Body of pancreas (tissue), 4 donors: ENCODE measurements at regions not wholly inside any gene's neighbourhood (a gene's known extent, or its start where the extent isn't known, plus 50 kb on each side); places are given as distances from the start of the nearest gene placed in this dataset.

ENCODE experiments used
- POLR2A ChIP-seq, 3 donors: fragments of 450-650 bp; IDR thresholded peaks; one replicate each; pipeline ENCODE4 v1.6.1; 2016; ENCODE audit warnings: antibody characterized with exemption in 3 of 3, mild to moderate bottlenecking in 2 of 3
- TF ChIP-seq, protein P1 (sequence below), 7 experiments: fragments of 450-650 bp in 4 of 7; fragments of 200-600 bp in 3 of 7; sonication (generic) in 3 of 7; IDR thresholded peaks; one replicate each; pipeline ENCODE4 v1.5.1; 2016 to 2019; ENCODE audit warnings: antibody characterized with exemption in 7 of 7

DNA sequence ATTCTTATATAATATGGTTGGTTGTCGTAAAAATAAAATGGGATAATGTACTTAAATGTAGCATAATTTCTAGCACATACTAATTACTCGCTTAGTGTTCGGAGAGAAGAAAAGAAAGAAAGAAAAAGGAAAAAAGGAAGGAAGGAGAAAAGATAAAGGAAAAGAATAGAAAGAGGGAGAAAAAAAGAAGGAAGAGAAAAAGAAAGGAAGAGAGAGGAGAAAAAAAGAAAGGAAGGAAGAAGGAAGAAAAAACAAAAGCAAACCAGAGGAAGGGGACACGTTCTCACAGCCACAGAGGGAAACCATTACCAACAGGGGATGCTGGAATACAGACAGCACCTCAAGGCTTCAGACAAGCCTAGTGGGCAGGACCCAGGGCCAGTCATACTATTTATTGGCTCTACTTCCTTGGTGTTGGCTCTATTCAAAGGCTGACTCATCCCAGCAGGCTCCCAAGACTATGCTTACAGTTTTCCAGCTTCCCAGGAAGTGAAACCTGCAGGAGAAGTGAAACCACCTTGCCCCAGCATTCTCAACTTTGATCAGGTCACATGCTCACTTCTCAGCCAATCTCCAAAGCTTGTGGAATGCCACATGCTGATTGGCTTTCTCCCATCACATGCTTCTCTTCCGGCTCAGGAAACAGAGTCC, 273.5 kb upstream of the IRX5 start:
- TF ChIP-seq, protein P1, sequence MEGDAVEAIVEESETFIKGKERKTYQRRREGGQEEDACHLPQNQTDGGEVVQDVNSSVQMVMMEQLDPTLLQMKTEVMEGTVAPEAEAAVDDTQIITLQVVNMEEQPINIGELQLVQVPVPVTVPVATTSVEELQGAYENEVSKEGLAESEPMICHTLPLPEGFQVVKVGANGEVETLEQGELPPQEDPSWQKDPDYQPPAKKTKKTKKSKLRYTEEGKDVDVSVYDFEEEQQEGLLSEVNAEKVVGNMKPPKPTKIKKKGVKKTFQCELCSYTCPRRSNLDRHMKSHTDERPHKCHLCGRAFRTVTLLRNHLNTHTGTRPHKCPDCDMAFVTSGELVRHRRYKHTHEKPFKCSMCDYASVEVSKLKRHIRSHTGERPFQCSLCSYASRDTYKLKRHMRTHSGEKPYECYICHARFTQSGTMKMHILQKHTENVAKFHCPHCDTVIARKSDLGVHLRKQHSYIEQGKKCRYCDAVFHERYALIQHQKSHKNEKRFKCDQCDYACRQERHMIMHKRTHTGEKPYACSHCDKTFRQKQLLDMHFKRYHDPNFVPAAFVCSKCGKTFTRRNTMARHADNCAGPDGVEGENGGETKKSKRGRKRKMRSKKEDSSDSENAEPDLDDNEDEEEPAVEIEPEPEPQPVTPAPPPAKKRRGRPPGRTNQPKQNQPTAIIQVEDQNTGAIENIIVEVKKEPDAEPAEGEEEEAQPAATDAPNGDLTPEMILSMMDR (IDR thresholded peaks at IDR 0.05), result no peak
- TF ChIP-seq POLR2A (IDR thresholded peaks at IDR 0.05), result no peak
